ENCODE measurements at regions not wholly inside any gene's neighbourhood (a gene's known extent, or its start where the extent isn't known, plus 50 kb on each side); places are given as distances from the start of the nearest gene placed in this dataset.
"Not testable (repeated sequence)": the region's sequence is repeated elsewhere in the genome, so short reads cannot be mapped to it uniquely, and the experiment has no call there.

- Mint-ChIP-seq H3K4me3 (no peak overlapping the region), H3K27ac (no peak overlapping the region), H3K36me3 (no peaks in the 10 kb centered on the region), H3K9me3 (no peaks in the 10 kb centered on the region), H3K4me1 (no peaks in the 10 kb centered on the region)
- DNase-seq (ENCODE audit: low spot score in 2 of 2) (no peak), ATAC-seq (no peak)
Measured at GRCh38 chr16:86733546-86734254, 155.4 kb downstream of the FOXL1 start.

- no peak for DNase-seq (ENCODE audit: low spot score in 2 of 2)
- Mint-ChIP-seq H3K9me3 (no peaks in the 10 kb centered on the region), H3K36me3 (no peaks in the 10 kb centered on the region), H3K4me1 (peaks cover under 1% of the 10 kb centered on the region), H3K27ac (no peak overlapping the region), H3K4me3 (no peak overlapping the region)
- no peak for ATAC-seq
Measured at GRCh38 chr16:86734543-86735460, 156.5 kb downstream of the FOXL1 start.

GRCh38 chr16:86735727-86736126, 157.4 kb downstream of the FOXL1 start:
- Mint-ChIP-seq H3K9me3 (no peaks in the 10 kb centered on the region), H3K27ac (no peak overlapping the region), H3K36me3 (no peaks in the 10 kb centered on the region), H3K4me1 (peaks cover 6% of the 10 kb centered on the region), H3K4me3 (no peak overlapping the region)
- no peak for DNase-seq (ENCODE audit: low spot score in 2 of 2)
- no peak for ATAC-seq

GRCh38 chr16:86736502-86736901, 158.2 kb downstream of the FOXL1 start:
- no peak for DNase-seq (ENCODE audit: low spot score in 2 of 2)
- H3K36me3 Mint-ChIP-seq: no peaks in the 10 kb centered on the region
- H3K4me3 Mint-ChIP-seq: no peak overlapping the region
- peaks cover 14% of the 10 kb centered on the region for H3K4me1 Mint-ChIP-seq
- no peak for ATAC-seq
- H3K9me3 Mint-ChIP-seq: no peaks in the 10 kb centered on the region
- no peak overlapping the region for H3K27ac Mint-ChIP-seq

- peaks cover 19% of the 10 kb centered on the region for H3K4me1 Mint-ChIP-seq
- ATAC-seq (no peak), DNase-seq (ENCODE audit: low spot score in 2 of 2) (no peak)
- H3K9me3 Mint-ChIP-seq: no peaks in the 10 kb centered on the region
- no peak overlapping the region for H3K4me3 Mint-ChIP-seq
- no peak overlapping the region for H3K27ac Mint-ChIP-seq
- no peaks in the 10 kb centered on the region for H3K36me3 Mint-ChIP-seq
Measured at GRCh38 chr16:86737083-86737482, 158.7 kb downstream of the FOXL1 start.

- H3K27ac Mint-ChIP-seq; H3K4me3 Mint-ChIP-seq; DNase-seq (ENCODE audit: low spot score in 2 of 2); ATAC-seq; H3K36me3 Mint-ChIP-seq; H3K9me3 Mint-ChIP-seq: not testable (repeated sequence)
- peaks cover 19% of the 10 kb centered on the region for H3K4me1 Mint-ChIP-seq
Measured at GRCh38 chr16:86738322-86738721, 160.0 kb downstream of the FOXL1 start.

- no peak overlapping the region for H3K4me3 Mint-ChIP-seq
- ATAC-seq (no peak), DNase-seq (ENCODE audit: low spot score in 2 of 2) (no peak)
- peaks cover 19% of the 10 kb centered on the region for H3K4me1 Mint-ChIP-seq
- H3K36me3 Mint-ChIP-seq: no peaks in the 10 kb centered on the region
- H3K27ac Mint-ChIP-seq: no peak overlapping the region
- H3K9me3 Mint-ChIP-seq: no peaks in the 10 kb centered on the region
Measured at GRCh38 chr16:86739178-86739577, 160.8 kb downstream of the FOXL1 start.

- H3K27ac Mint-ChIP-seq: no peak overlapping the region
- no peak overlapping the region for H3K4me3 Mint-ChIP-seq
- H3K9me3 Mint-ChIP-seq: no peaks in the 10 kb centered on the region
Measured at GRCh38 chr16:86739808-86740207, 161.5 kb downstream of the FOXL1 start.

GRCh38 chr16:86740298-86740697, 161.9 kb downstream of the FOXL1 start:
- Mint-ChIP-seq H3K27ac (no peak overlapping the region), H3K4me3 (no peak overlapping the region), H3K9me3 (no peaks in the 10 kb centered on the region), H3K4me1 (peaks cover 19% of the 10 kb centered on the region), H3K36me3 (no peaks in the 10 kb centered on the region)
- no peak for ATAC-seq
- DNase-seq (ENCODE audit: low spot score in 2 of 2): no peak

More at GRCh38 chr16:86739808-86740207, 161.5 kb downstream of the FOXL1 start:
- DNase-seq (ENCODE audit: low spot score in 2 of 2): no peak
- no peaks in the 10 kb centered on the region for H3K36me3 Mint-ChIP-seq
- H3K4me1 Mint-ChIP-seq: peaks cover 19% of the 10 kb centered on the region
- ATAC-seq: no peak

- Mint-ChIP-seq H3K4me1 (peaks cover 19% of the 10 kb centered on the region), H3K9me3 (no peaks in the 10 kb centered on the region), H3K27ac (no peak overlapping the region), H3K4me3 (peak overlapping the region; percentile 43), H3K36me3 (no peaks in the 10 kb centered on the region)
- DNase-seq (ENCODE audit: low spot score in 2 of 2) (no peak), ATAC-seq (no peak)
Measured at GRCh38 chr16:86740906-86741799, 162.8 kb downstream of the FOXL1 start.

GRCh38 chr16:86747761-86748160, 169.4 kb downstream of the FOXL1 start:
- DNase-seq (ENCODE audit: low spot score in 2 of 2) (no peak), ATAC-seq (no peak)
- H3K9me3 Mint-ChIP-seq: no peaks in the 10 kb centered on the region
- H3K27ac Mint-ChIP-seq: no peak overlapping the region
- H3K4me3 Mint-ChIP-seq: no peak overlapping the region
- H3K36me3 Mint-ChIP-seq: no peaks in the 10 kb centered on the region
- H3K4me1 Mint-ChIP-seq: no peaks in the 10 kb centered on the region

- H3K27ac Mint-ChIP-seq: no peak overlapping the region
- DNase-seq (ENCODE audit: low spot score in 2 of 2) (no peak), ATAC-seq (peak; percentile 26)
- H3K4me3 Mint-ChIP-seq: no peak overlapping the region
- no peaks in the 10 kb centered on the region for H3K36me3 Mint-ChIP-seq
- H3K9me3 Mint-ChIP-seq: no peaks in the 10 kb centered on the region
- no peaks in the 10 kb centered on the region for H3K4me1 Mint-ChIP-seq
Measured at GRCh38 chr16:86748652-86749051, 170.3 kb downstream of the FOXL1 start.

GRCh38 chr16:86751076-86752030, 173.0 kb downstream of the FOXL1 start:
- H3K4me1 Mint-ChIP-seq: no peaks in the 10 kb centered on the region
- H3K4me3 Mint-ChIP-seq: no peak overlapping the region
- no peak for DNase-seq (ENCODE audit: low spot score in 2 of 2)
- no peaks in the 10 kb centered on the region for H3K9me3 Mint-ChIP-seq
- no peak for ATAC-seq
- H3K27ac Mint-ChIP-seq: no peak overlapping the region
- H3K36me3 Mint-ChIP-seq: no peaks in the 10 kb centered on the region

GRCh38 chr16:86752582-86753175, 174.3 kb downstream of the FOXL1 start:
- no peaks in the 10 kb centered on the region for H3K36me3 Mint-ChIP-seq
- DNase-seq (ENCODE audit: low spot score in 2 of 2): no peak
- no peak for ATAC-seq

More at GRCh38 chr16:86752582-86753175, 174.3 kb downstream of the FOXL1 start:
- no peak overlapping the region for H3K27ac Mint-ChIP-seq
- no peaks in the 10 kb centered on the region for H3K4me1 Mint-ChIP-seq
- no peak overlapping the region for H3K4me3 Mint-ChIP-seq
- H3K9me3 Mint-ChIP-seq: no peaks in the 10 kb centered on the region

Data from stimulated activated effector memory CD8-positive, alpha-beta T cell treated with anti-CD3 and anti-CD28 coated beads, Interleukin-12 subunit alpha, Interleukin-12 subunit beta, amount 100 ng/mL, for 72 hours (primary cell).